ENCODE measurements at regions not wholly inside any gene's neighbourhood (a gene's known extent, or its start where the extent isn't known, plus 50 kb on each side); places are given as distances from the start of the nearest gene placed in this dataset.

DNA sequence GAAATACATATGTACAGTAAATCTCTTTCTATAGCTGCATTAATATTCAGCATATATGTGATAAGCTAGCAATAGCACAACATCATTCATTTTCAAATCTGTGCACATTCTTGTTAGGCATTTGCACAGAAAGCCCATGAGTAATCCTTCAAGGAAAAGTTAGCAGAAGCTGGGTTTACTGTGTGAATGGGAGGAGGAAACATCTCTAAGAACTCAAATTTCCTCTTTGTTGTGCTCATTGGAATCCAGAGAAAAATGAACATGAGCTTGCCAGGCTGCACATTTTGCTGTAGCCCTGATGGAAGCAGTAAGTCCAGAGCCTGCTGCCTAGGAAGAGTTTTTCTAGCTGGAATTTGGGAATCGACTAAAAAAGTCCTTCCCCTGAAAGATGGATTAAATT lies 214.2 kb upstream of the FOXD3 start:
- H3K4me1 ChIP-seq (replicated peaks; ENCODE audit: insufficient read depth) = no peaks in the 10 kb centered on the region

DNA sequence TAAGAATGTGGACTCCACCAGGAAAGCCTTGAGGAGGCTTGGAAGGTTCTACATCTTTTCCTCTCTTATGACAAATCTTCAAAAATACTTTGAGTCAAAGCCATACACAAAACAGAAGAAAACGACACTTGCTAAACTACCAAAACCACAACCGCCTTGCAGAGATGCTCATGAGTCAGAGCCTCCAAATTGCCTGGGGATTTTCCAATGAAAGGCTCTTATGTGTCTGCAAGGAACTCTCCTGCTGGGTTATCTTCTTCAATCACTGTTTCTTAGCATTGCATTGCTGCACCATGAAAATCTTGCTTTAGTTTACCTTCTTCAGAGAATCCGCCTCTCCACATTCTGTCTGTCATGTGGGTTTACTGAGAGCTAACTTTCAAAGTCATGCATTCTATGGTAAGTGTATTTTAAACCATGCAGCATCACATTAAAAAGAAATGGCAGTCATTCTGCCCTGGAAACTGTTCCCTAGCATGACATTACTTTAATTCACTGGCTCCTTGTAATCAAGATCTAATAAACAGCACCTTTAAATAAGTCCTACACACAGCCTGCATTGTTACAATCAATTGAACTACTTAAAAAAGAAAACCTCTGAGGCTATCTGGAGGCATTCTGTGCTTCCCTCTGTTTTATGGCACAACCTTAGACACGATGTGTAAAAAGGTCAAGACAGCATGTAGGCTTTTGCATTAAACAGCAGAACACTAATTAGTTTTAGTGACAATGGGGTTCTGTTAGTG lies 210.0 kb upstream of the FOXD3 start:
- Histone ChIP-seq H3K9me2 (ENCODE audit: insufficient read depth) (no peaks in the 10 kb centered on the region), H3K27me3 (ENCODE audit: insufficient read depth, low read depth) (peaks cover 35% of the 10 kb centered on the region), H3K36me3 (ENCODE audit: low read depth) (no peaks in the 10 kb centered on the region), H4K20me1 (ENCODE audit: insufficient read depth) (no peaks in the 10 kb centered on the region), H3K4me1 (replicated peaks; ENCODE audit: insufficient read depth) (no peaks in the 10 kb centered on the region), H3F3A (ENCODE audit: insufficient read depth, low read depth) (no peaks in the 10 kb centered on the region), H2AFZ (no peak overlapping the region), H3K79me2 (ENCODE audit: low read depth) (no peaks in the 10 kb centered on the region), H3K27ac (no peak overlapping the region), H3K4me3 (no peak overlapping the region), H3K4me2 (no peak overlapping the region), H3K9me3 (ENCODE audit: insufficient read depth, low read depth) (no peaks in the 10 kb centered on the region)
- ChIA-PET CTCF (no interaction called here), POLR2A (ENCODE audit: unreplicated experiment) (no interaction called here)
- BruUV-seq (replicated peaks) = no TSS peak
- no peak for DNase-seq
- intact Hi-C loops (cut with micrococcal nuclease; ENCODE audit: unreplicated experiment) = no loop called here
- TF ChIP-seq EZH2 (IDR thresholded peaks at IDR 0.05; ENCODE audit: low read depth) = no peak
- TF ChIP-seq, protein P1, sequence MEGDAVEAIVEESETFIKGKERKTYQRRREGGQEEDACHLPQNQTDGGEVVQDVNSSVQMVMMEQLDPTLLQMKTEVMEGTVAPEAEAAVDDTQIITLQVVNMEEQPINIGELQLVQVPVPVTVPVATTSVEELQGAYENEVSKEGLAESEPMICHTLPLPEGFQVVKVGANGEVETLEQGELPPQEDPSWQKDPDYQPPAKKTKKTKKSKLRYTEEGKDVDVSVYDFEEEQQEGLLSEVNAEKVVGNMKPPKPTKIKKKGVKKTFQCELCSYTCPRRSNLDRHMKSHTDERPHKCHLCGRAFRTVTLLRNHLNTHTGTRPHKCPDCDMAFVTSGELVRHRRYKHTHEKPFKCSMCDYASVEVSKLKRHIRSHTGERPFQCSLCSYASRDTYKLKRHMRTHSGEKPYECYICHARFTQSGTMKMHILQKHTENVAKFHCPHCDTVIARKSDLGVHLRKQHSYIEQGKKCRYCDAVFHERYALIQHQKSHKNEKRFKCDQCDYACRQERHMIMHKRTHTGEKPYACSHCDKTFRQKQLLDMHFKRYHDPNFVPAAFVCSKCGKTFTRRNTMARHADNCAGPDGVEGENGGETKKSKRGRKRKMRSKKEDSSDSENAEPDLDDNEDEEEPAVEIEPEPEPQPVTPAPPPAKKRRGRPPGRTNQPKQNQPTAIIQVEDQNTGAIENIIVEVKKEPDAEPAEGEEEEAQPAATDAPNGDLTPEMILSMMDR (conservative IDR thresholded peaks at IDR 0.05) = no peak

More for the DNA sequence above, 214.2 kb upstream of the FOXD3 start:
- Histone ChIP-seq H3K4me2 (no peak overlapping the region), H3K36me3 (ENCODE audit: low read depth) (no peaks in the 10 kb centered on the region), H3K79me2 (ENCODE audit: low read depth) (no peaks in the 10 kb centered on the region), H3K9me2 (ENCODE audit: insufficient read depth) (no peaks in the 10 kb centered on the region), H2AFZ (no peak overlapping the region), H3K27me3 (ENCODE audit: insufficient read depth, low read depth) (peaks cover 32% of the 10 kb centered on the region), H3K9me3 (ENCODE audit: insufficient read depth, low read depth) (no peaks in the 10 kb centered on the region), H3K4me3 (no peak overlapping the region), H4K20me1 (ENCODE audit: insufficient read depth) (no peaks in the 10 kb centered on the region), H3F3A (ENCODE audit: insufficient read depth, low read depth) (no peaks in the 10 kb centered on the region), H3K27ac (no peak overlapping the region)
- ChIA-PET POLR2A (ENCODE audit: unreplicated experiment) (no interaction called here), CTCF (no interaction called here)
- DNase-seq = no peak
- intact Hi-C loops (cut with micrococcal nuclease; ENCODE audit: unreplicated experiment) = no loop called here
- no TSS peak for BruUV-seq (replicated peaks)
- TF ChIP-seq, protein P1 (conservative IDR thresholded peaks at IDR 0.05) = no peak
- TF ChIP-seq EZH2 (IDR thresholded peaks at IDR 0.05; ENCODE audit: low read depth) = no peak

DNA sequence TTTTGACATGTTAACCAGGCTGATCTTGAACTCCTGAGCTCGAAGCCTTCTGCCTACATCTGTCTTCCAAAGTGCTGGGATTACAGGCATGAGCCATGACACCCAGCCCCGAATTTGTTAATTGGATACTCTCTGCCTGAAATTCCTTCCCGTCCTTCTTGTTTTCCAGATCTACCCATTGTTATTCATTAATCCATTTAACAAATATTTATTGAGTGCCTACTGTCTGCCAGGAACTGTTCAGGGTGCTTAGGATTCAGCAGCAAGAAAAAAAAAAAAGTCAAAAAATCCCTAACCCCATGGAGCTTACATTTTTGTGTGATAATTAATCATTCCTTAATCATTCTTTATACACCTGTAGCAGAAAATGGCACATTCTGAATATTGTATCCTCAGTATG lies 206.8 kb upstream of the FOXD3 start:
- POLR2A ChIA-PET (ENCODE audit: unreplicated experiment) = no interaction called here

More for the DNA sequence above, 206.8 kb upstream of the FOXD3 start:
- Histone ChIP-seq H3K36me3 (ENCODE audit: low read depth) (no peaks in the 10 kb centered on the region), H2AFZ (no peak overlapping the region), H4K20me1 (ENCODE audit: insufficient read depth) (no peaks in the 10 kb centered on the region), H3K4me3 (no peak overlapping the region), H3K9me2 (ENCODE audit: insufficient read depth) (no peaks in the 10 kb centered on the region), H3K4me1 (replicated peaks; ENCODE audit: insufficient read depth) (no peaks in the 10 kb centered on the region), H3K79me2 (ENCODE audit: low read depth) (no peaks in the 10 kb centered on the region), H3F3A (ENCODE audit: insufficient read depth, low read depth) (no peaks in the 10 kb centered on the region), H3K9me3 (ENCODE audit: insufficient read depth, low read depth) (no peaks in the 10 kb centered on the region), H3K4me2 (no peak overlapping the region), H3K27me3 (ENCODE audit: insufficient read depth, low read depth) (peaks cover 27% of the 10 kb centered on the region), H3K27ac (no peak overlapping the region)
- CTCF ChIA-PET = no interaction called here
- DNase-seq = no peak
- TF ChIP-seq, protein P1 (conservative IDR thresholded peaks at IDR 0.05) = no peak
- no peak for TF ChIP-seq EZH2 (IDR thresholded peaks at IDR 0.05; ENCODE audit: low read depth)
- BruUV-seq (replicated peaks) = no TSS peak
- intact Hi-C loops (cut with micrococcal nuclease; ENCODE audit: unreplicated experiment) = no loop called here
